GM18873 (cell line): ENCODE measurements at regions not wholly inside any gene's neighbourhood (a gene's known extent, or its start where the extent isn't known, plus 50 kb on each side); places are given as distances from the start of the nearest gene placed in this dataset.

Source experiments
- ATAC-seq: cut with Tn5 transposase; IDR thresholded peaks from one replicate; pipeline ENCODE4 v1.9.1; 2021; ENCODE audit warnings: mild to moderate bottlenecking, moderate library complexity, moderate number of reproducible peaks; ENCODE audit not compliant: unreplicated experiment, low FRiP score

- ATAC-seq = no peak
These were observed 90.6 kb upstream of the TLE3 start for GRCh38 chr15:70188286-70188685.

GRCh38 chr15:70187331-70187730 is 89.6 kb upstream of the TLE3 start:
- ATAC-seq = no peak

GRCh38 chr15:70186152-70186551 is 88.4 kb upstream of the TLE3 start:
- ATAC-seq = no peak

DNA sequence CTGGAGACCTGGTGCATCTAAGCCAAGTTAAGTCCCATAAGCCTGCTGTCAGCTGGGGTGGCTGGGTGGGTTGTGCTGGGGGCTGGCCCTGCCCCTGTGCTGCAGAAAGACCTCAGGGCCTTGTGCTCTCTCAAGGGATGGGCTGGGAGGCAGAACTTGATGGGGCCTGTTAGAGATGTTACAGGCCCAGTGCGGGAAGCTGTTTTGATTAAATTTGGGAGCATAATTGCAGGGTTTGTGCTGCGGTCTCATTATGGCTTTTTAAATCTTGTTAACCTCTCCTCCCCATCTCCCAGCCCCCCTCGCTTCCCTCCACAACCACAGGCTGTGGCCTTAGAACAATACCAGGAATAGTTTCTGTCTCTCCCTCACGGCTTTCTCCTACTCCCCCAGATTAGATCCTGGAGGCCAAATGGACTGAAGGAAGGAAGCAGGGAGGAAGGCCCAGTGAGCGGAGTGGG is 87.6 kb upstream of the TLE3 start:
- ATAC-seq = no peak

- no peak for ATAC-seq
These were observed 85.4 kb upstream of the TLE3 start for GRCh38 chr15:70182858-70183695.

- ATAC-seq = no peak
These were observed 84.0 kb upstream of the TLE3 start for GRCh38 chr15:70181626-70182255.

GRCh38 chr15:70180186-70180875 is 82.6 kb upstream of the TLE3 start:
- ATAC-seq = no peak

DNA sequence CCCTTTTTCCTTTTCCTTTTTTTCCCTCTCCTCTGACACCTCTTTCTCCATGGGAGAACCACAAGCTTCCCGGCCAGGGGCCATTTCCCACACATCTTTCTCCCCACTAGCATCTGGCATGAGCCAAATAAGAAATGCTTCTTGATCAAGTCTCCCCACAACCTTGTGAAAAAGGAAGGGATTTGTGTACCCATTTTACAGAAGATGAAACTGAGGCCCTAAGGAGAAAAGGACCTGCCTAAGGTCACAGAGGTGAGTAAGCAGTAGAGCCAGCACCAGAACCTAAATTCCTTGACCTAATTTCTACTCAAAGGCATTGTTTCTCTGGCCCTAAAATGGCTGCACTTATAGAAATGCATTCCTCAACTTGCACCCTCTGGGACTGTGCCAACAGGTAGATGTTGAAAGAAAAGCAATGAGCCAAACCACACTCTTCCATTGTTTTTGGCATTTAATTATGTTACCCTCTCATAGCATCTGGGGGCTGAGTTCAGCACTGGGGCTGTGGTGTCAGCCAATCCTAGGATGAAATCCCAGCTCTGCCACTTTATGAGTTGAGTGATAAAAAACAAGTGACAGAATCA is 81.7 kb upstream of the TLE3 start:
- ATAC-seq = no peak

- no peak for ATAC-seq
These were observed 80.8 kb upstream of the TLE3 start for GRCh38 chr15:70178335-70179084.

GRCh38 chr15:70172566-70173225 is 75.0 kb upstream of the TLE3 start:
- ATAC-seq = no peak

DNA sequence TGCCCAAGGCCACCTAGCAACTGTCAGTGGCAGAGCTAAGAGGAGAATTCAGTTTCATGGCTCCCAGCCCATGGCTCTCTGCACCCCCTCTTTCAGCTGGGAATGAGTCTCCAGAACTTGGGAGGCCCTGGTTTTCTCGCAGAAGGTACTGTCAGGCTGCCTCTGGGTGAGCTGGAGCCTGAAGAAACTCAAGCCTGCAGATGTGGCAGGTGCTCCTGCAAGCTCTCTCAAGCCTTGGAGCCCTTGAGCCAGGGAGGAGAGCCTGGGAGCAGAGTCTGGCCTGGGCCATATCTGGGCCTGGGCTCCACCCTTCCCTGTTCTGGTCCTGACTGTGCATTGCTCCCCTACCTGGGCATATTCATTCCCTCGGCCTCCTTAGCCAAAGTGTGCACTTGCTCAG is 74.4 kb upstream of the TLE3 start:
- ATAC-seq = no peak

DNA sequence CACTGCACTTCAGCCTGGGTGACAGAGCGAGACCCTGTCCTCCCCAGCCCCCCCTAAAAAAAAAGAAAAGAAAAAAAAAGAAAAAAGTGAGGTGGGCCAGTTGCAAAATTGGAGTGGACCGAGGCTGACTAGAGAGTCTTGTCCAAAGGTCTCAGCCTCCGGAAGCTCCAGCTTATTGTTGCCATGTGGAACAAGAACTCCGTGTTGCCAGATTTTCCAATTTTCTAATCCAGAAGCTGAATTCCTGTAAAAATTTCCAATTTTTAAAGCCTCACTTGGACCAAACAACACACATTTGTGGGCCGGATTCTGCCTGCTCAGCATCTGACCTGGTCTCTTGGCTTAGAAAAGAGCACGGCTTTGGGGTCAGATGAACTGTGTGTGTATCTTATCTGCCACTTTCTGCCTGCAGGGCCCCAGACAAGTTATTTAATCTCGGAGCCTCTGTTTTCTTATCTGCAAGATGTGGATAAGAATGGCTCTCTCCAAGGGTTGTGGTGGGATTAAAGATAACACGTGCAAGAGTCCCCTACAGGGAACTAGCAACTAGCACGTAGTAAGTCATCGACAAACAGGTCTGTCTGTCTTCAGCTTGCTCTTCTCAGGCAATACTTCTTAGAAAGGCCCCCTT is 73.7 kb upstream of the TLE3 start:
- no peak for ATAC-seq

DNA sequence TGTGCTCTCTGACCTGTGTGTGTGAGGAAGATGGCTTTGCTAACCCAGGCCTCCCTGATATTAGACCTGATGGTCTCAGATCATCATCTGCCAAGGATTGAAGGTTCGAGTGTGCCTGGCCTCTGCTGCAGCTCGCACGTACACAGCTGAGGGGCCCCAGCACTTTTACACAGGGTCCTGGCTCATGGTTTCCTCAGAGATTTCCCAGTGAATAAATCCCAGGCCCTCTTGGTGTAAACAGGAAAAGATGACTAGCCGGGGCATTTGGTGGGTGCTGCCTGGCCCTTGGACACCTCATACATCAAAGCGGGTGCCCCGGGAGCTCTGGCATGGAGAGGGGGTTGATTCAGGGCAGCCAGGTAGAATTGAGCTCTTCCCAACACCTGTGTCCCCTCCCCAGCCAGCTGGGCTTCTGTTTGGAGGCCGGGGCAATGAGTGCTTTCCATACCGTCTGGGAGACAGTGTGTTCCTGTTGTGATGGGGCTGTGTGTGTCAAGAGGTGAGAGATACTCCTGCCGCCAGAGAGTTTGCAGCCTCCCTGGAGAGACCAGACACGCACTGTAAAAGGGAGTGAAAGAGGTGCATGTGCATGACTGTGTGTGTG is 72.5 kb upstream of the TLE3 start:
- ATAC-seq = no peak

DNA sequence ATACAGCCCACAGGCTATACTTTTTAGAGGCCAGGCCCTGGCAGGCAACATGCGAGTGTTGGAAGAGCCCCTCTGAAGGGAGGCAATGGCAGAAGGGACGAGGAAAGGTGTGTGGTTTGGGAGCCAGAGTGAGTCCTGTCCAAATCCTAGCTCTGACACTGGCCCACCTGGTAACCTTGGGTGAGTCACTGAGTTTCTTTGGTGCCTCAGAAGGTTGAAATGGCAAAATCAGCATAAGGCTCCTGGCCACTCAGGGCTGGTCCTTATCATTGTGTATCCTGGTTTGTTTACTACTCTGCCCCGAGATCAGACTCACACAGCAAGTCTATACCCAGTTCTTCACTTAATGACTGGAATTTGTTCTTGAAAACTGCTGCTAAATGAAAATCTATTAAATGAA is 71.4 kb upstream of the TLE3 start:
- no peak for ATAC-seq

GRCh38 chr15:70167155-70167554 is 69.4 kb upstream of the TLE3 start:
- ATAC-seq = no peak

DNA sequence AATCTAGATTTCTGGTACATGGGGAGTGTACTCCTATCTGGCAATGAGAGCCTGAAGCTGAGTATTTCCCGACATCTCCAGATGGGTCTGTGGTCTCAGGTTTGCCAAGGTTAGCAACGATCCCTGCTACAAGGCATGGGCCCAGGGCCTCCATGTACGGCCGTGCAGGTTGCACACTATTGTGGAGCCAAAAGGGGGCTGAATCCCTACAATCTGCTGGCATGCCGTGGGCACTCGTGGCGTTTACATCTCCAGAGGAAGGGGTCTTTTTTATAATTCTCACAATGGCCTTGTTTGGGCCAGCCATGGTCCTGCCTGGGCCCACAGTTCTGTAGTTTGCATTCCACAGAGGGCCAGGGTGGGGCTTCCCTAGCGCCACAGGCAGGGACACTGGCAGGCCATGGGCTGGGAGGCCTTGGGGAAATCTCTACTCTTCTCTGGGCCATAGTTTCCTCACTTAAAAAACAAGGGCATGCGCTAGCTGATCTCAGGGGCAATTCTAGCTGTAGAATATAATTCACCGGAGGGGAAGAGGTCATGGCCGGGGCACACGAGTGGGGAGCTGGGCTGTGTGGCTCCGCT is 68.9 kb upstream of the TLE3 start:
- ATAC-seq = no peak

DNA sequence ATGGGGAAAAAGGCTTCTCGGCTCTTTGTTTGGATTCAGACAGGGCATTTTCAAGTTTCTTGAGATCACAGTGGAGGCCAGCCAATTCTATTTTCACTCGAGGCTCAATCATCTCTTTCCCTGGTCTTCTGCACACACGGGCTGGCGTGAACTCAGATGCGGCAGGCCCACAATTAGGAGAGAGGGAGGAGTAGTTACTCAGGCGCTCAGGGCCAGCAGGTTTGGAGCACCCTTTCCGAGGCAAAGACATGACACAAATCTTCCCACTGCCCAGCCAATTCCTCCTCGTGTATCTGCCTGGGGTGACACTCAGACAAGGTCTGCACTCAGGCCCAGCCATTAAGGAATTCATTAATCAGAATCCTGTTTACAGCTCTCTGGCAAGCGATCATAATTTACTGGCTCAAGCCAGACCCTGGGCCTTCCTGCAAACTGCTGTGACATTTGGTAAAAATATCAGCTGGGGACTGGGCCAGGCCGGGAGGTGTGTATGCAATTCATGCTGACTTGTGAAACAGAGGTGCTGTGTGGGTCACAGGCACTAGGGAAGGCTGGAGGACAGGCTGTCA is 68.1 kb upstream of the TLE3 start:
- no peak for ATAC-seq
